ENCODE measurements at regions not wholly inside any gene's neighbourhood (a gene's known extent, or its start where the extent isn't known, plus 50 kb on each side); places are given as distances from the start of the nearest gene placed in this dataset.

- TF ChIP-seq SIN3A (IDR thresholded peaks at IDR 0.05; ENCODE audit: low read depth, low read length) (no peak), ELK1 (IDR thresholded peaks at IDR 0.05; ENCODE audit: low read depth, low read length) (no peak), CEBPB (IDR thresholded peaks at IDR 0.05; ENCODE audit: borderline replicate concordance in 1 of 2, low read depth in 2 of 2, low read length in 2 of 2) (no peak), MYC (IDR thresholded peaks at IDR 0.05; ENCODE audit: insufficient read depth, insufficient read length, insufficient replicate concordance, low read length, severe bottlenecking) (no peak), CTCF (IDR thresholded peaks at IDR 0.05 in 2 of 3, conservative IDR thresholded peaks at IDR 0.05 in 1 of 3; ENCODE audit: control insufficient read depth in 2 of 3, extremely low read depth in 1 of 3, insufficient read depth in 1 of 3, low read depth in 3 of 3, low read length in 3 of 3) (no peak), EZH2 (IDR thresholded peaks at IDR 0.05; ENCODE audit: borderline replicate concordance, control insufficient read depth, low read depth, low read length) (no peak), MAX (IDR thresholded peaks at IDR 0.05; ENCODE audit: low read depth, low read length) (no peak), ATF3 (IDR thresholded peaks at IDR 0.05; ENCODE audit: borderline replicate concordance, extremely low read depth, low read depth, low read length) (no peak), RFX5 (IDR thresholded peaks at IDR 0.05; ENCODE audit: low read depth, low read length) (no peak), NFIC (IDR thresholded peaks at IDR 0.05; ENCODE audit: low read depth, low read length) (no peak)
These were observed 129.3 kb upstream of the LPCAT1 start for GRCh38 chr5:1652873-1653697.

Data from GM12878 (cell line).